ENCODE measurements at regions not wholly inside any gene's neighbourhood (a gene's known extent, or its start where the extent isn't known, plus 50 kb on each side); places are given as distances from the start of the nearest gene placed in this dataset.

DNA sequence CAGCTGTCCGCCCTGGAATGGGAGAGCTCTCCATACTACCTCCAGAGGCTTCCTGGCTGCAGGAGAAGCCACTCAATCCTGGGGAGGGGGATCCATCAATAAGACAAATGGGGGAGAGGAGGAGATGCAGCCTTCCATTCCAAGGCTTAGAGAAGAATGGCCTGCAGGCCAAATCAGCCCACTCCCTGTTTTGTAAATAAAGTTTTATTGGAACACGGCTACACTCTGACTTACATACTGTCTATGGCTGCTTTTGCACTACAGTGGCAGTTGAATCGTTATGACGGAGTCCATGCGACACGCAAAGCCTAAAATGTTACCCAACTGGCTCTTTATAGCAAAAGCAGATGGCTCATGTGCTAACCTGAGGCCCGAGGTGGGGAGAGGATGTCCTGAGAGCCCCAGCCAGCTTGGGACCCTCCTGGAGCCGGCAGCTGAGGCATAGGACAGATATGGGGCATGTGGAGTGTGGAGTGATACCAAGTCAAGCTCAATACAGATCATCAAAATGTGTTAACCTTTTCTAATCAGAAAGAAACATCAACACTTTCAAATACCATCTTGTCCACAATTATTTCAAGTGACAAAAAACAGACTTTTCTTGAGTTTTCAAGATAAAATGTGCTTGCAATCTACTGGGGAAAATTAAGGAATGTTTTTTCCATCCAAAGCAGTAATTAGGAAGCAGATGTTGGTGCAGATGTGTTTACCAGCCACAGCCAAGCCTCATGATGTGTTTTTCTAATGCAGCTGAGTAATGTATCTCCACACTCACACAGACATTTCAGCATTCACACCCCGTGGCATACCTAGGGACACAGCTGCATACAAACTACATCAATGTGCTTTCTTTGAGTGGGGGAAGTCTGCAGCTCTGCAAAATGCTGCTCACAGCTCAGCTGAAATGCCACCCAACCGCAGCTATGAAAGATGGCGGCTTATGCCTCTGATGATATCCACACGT, 181.6 kb downstream of the SHANK2 start:
- DNase-seq: no peak

DNA sequence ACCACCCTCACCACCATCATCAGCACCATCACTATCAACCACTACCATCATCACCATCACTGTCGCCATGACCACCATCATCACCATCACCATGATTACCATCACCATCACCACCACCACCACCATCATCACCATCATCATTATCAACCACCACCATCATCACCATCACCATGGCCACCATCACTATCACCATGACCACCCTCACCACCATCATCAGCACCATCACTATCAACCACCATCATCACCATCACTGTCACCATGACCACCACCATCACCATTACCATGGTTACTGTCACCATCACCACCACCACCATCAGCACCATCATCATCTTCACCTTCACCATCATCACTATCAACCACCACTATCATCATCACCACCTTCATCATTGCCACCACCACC, 183.4 kb downstream of the SHANK2 start:
- DNase-seq: no peak

DNA sequence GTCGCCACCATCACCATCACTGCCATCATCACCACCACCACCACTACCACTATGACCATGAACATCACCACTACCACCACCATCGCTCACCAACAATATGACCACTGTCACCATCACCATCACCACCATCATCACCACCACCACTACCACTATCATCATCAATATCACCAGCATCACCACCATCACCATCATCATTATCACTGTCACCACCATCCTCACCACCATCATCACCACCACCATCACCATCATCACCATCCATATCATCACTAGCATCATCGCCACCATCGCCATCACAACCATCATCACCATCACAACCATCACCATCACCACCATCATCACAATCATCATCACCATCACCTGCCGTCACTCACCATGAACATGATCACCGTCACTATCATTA, 184.6 kb downstream of the SHANK2 start:
- DNase-seq: no peak

DNA sequence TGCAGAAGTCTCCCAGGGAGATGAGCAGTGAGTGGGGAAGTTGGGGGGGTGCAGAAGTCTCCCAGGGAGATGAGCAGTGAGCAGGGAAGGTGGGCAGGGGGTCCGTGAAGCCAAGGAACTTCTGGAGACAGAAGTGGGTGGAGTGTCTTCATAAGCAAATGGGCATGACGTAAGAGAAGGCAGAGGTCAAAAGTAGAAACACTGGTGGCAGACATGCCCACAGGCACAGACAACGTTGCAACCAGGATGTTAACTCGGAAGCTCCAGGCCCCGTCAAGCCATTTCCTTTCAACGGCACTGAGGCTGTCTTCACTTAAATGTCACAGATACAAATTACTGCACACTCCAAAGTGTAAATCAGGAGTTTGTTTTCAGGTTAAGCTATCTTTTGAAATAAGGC, 186.1 kb downstream of the SHANK2 start:
- DNase-seq: no peak

DNA sequence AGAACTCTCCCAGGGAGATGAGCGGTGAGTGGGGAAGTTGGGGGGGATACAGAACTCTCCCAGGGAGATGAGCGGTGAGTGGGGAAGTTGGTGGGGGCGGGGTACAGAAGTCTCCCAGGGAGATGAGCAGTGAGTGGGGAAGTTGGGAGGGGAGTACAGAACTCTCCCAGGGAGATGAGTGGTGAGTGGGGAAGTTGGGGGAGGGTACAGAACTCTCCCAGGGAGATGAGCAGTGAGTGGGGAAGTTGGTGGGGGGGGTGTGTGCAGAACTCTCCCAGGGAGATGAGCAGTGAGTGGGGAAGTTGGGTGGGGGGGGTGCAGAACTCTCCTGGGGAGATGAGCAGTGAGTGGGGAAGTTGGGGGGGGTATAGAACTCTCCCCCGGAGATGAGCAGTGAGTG, 186.5 kb downstream of the SHANK2 start:
- DNase-seq: no peak

DNA sequence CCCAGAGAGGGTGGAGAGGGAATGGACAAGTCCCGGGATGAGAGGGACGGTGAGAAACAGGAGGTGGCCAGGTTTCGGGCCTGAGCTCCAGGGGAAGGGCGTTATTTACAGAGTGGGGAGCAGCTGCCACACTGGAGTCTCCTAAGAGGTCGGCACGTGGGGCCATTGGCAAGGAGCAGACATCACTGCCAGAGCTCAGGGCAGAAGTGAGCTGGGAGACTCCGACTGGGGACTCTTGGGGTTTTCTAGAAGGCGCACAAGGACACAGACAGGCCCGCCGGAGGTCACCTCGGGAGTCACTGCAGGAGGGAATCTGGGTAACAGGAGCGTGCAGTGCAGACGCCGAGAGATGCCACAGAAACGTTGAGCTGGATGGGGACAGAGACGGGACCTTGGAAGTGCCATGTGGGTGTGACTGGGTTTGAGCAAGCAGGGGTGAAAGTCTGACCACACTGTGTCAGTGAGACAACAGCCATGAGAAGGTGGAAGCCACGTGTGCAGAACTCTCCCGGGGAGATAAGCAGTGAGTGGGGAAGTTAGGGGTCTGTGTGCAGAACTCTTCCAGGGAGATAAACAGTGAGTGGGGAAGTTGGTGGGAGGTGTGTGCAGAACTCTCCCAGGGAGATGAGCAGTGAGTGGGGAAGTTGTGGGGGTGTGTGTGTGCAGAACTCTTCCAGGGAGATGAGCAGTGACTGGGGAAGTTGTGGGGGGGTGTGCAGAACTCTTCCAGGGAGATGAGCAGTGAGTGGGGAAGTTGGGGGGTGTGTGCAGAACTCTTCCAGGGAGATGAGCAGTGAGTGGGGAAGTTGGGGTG, 187.5 kb downstream of the SHANK2 start:
- no peak for DNase-seq

DNA sequence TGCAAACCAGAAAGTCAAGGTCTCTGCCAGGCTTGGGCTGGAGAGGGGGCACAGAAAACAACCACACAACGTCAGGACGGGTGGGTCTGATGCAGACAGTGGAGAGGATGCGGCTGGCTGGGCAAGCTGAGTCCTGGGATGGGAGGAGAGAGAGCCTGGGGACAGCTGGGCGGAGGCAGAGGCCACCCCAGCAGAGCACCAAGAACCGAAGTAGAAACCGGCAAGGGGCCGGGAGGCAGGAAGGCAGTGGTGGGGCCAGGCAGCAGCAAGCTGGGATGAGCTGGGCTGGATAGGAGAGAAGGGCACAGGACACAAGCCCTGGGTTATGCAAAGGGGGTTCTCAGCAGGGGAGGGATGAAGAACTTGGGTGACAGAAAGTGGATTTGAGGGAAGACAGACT, 188.2 kb downstream of the SHANK2 start:
- DNase-seq: no peak

DNA sequence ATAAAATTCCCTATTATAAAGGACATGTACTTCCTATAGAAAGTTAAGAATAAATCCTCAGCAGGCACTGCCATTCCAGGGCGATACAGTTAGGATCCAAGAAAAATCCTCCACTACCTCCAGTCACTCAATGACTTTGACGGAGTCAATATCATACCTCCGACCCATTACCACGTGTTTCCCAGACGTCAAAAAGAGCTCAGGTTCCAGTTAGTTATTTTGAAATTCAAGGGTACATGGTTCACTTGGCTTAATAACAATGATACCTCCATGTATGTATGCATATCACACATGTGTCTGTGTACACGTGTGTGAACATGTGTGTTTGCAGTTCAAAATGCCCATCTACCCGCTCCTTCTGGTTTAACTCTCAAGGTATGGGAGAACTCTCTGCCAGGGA, 189.2 kb downstream of the SHANK2 start:
- no peak for DNase-seq

DNA sequence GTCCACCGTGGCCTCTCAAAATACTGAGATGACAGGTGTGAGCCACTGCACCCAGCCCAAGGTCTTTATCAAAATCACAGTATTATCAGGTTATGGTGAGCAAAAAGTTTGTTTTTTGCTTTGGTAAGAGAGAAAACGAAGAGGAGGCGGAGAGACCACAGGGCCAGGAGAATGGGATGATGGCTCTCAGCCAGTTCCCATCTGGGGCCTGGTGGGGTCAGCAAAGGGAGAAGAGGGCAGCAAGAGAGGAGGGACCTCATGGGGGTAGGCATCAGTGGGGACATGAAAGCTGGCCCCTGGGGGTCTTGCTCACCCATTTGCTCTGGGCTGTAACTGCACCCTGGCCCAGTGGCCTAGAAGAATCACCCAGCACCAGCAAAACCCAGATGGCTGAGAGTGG, 190.2 kb downstream of the SHANK2 start:
- no peak for DNase-seq

DNA sequence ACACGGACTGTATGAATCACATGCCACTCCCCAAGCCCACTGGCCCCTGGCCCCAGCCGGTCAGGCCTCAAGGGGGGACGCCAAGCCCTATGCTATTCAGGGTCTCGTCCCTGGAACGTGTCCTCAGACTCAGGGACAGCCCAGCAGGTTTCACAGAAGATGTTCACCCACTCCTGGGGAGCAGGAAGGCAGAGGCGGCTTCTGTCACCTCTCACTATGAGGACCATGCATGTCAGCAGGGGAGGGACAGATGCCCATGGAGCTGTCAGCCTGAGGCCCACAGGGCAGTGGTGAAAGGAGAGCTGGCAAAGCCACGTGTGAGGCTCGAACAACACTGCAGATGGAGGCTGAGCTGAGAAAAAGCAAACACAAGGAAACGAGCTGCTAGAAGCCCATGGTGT, 192.0 kb downstream of the SHANK2 start:
- DNase-seq: no peak

DNA sequence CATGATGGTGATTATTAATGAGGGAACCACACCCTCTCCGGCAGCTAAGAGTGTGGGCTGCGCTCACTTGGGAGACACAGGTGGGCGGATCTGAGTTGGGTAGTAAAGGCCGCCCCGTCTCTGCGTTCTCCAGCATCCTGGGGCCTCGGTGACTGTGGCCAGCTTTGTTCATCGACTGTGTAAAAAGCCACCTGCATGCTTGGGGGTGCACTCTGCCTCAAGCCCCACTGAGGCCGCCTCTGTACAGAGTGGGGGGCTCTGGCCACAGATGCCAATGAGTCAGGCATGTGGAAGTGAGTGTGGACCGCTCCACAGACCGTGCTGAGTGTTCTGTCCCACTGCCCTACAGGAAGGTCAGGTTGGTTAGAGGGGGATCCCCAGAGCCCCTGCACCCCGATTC, 192.7 kb downstream of the SHANK2 start:
- DNase-seq: no peak

DNA sequence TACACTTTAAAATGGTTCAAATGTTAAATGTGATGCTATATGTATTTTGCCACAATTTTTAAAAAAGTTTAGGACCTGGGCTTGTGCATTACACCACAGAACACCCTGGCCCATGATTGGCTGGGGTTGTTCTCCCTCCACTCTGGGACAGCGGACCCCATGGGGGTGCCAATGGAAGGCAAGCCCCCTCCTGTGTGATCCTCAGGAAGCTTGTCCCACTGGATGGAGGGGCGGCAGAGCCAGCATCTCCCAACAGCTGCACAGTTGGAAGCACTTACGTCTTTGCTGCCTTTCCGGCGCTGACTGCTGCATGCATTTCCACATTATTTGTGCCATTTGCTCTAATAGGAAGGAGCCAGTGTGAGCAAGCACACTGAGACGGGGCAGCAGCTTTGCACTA, 196.5 kb downstream of the SHANK2 start:
- DNase-seq: no peak
